ENCODE measurements at regions not wholly inside any gene's neighbourhood (a gene's known extent, or its start where the extent isn't known, plus 50 kb on each side); places are given as distances from the start of the nearest gene placed in this dataset.
"Not testable (repeated sequence)": the region's sequence is repeated elsewhere in the genome, so short reads cannot be mapped to it uniquely, and the experiment has no call there.

GRCh38 chr4:49154308-49155103 lies 168.4 kb downstream of the CWH43 start:
- TF ChIP-seq EZH2 (IDR thresholded peaks at IDR 0.05; ENCODE audit: borderline replicate concordance, insufficient read depth, low read depth, low read length, poor library complexity, severe bottlenecking); CTCF (IDR thresholded peaks at IDR 0.05): not testable (repeated sequence)
